HepG2 (cell line): ENCODE measurements at regions not wholly inside any gene's neighbourhood (a gene's known extent, or its start where the extent isn't known, plus 50 kb on each side); places are given as distances from the start of the nearest gene placed in this dataset.

Experiments used
- ATAC-seq: fragments of 200-7000 bp; cut with Tn5 transposase; 3 replicates; pipeline ENCODE4 v1.9.1; 2020; ENCODE audit warnings: mild to moderate bottlenecking, moderate library complexity
- BruUV-seq: library from RNA; stranded (reverse); fragments of 400-500 nt; replicated peaks from 2 replicates; lab custom pipeline; 2021; lab: Mats Ljungman, UMichigan
- CTCF ChIA-PET: fragments of 300-600 bp; formaldehyde crosslinking; extraction: SDS; loops from one replicate; lab custom pipeline; 2021; ENCODE audit warnings: low total read pairs, inconsistent platforms, low intra/inter-chr PET ratio; lab: Yijun Ruan, JAX
- POLR2A ChIA-PET: fragments of 350-600 bp; sonication (Branson Sonifier 250); formaldehyde crosslinking; loops from one replicate; lab custom pipeline; 2020; ENCODE audit warnings: antibody characterized with exemption, inconsistent platforms; lab: Yijun Ruan, JAX
- DNase-seq: peaks from one replicate; pipeline ENCODE4 v3.0.0-alpha.2; 2015; ENCODE audit warnings: low spot score
- FAIRE-seq: peaks from 3 replicates; lab custom pipeline; 2011; peaks lifted over from hg19 to GRCh38; lab: Jason Lieb, UNC
- H2AFZ ChIP-seq: one replicate; pipeline ENCODE4 v1.6.1; 2011; ENCODE audit warnings: low read length, inconsistent platforms
- H3K27ac ChIP-seq: fragments of 300-600 bp; 3 replicates; pipeline ENCODE4 v1.8.0; 2011; ENCODE audit warnings: mixed run types, mild to moderate bottlenecking, mixed read lengths, low read length, inconsistent platforms; ENCODE audit not compliant: insufficient read depth; ENCODE audit errors: extremely low read length
- H3K27me3 ChIP-seq, 2 experiments: fragments of 200-600 bp in 1 of 2; 2 replicates in 1 of 2; 3 replicates in 1 of 2; pipeline versions ENCODE4 v1.6.0 to v1.8.0; 2011; ENCODE audit warnings: low read length in 2 of 2, mild to moderate bottlenecking in 2 of 2, moderate library complexity in 2 of 2, inconsistent platforms in 1 of 2; ENCODE audit not compliant: insufficient read depth in 2 of 2, control insufficient read depth in 1 of 2
- H3K36me3 ChIP-seq, 2 experiments: fragments of 200-600 bp in 1 of 2; replicated peaks in 1 of 2; 2 replicates in 1 of 2; 3 replicates in 1 of 2; pipeline versions ENCODE4 v1.5.1 to v1.8.0; 2011; ENCODE audit warnings: low read length in 2 of 2, inconsistent platforms in 1 of 2; ENCODE audit not compliant: insufficient read depth in 2 of 2, control insufficient read depth in 1 of 2
- H3K4me1 ChIP-seq: 2 replicates; pipeline ENCODE4 v1.5.1; 2012; ENCODE audit warnings: low read length, inconsistent platforms; ENCODE audit not compliant: insufficient read depth
- H3K4me2 ChIP-seq: 2 replicates; pipeline ENCODE4 v1.6.0; 2011; ENCODE audit warnings: low read depth, low read length, inconsistent platforms
- H3K4me3 ChIP-seq, 3 experiments: fragments of 200-600 bp in 1 of 3; sonication (generic), shearing (Covaris generic) in 1 of 3; replicated peaks in 1 of 3; 2 replicates each; pipeline ENCODE4 v1.5.1; 2011 to 2016; ENCODE audit warnings: low read length in 3 of 3, inconsistent platforms in 2 of 3, low read depth in 2 of 3, mild to moderate bottlenecking in 2 of 3, control low read depth in 1 of 3, mixed read lengths in 1 of 3; ENCODE audit not compliant: insufficient read depth in 1 of 3
- H3K79me2 ChIP-seq: one replicate; pipeline ENCODE4 v1.6.1; 2011; ENCODE audit warnings: low read length, inconsistent platforms; ENCODE audit not compliant: insufficient read depth
- H3K9ac ChIP-seq: 2 replicates; pipeline ENCODE4 v1.6.0; 2011; ENCODE audit warnings: mild to moderate bottlenecking, low read depth, low read length, inconsistent platforms; ENCODE audit not compliant: insufficient read depth
- H3K9me3 ChIP-seq: 2 replicates; pipeline ENCODE4 v1.5.1; 2012; ENCODE audit warnings: mild to moderate bottlenecking, low read length
- H4K20me1 ChIP-seq: 2 replicates; pipeline ENCODE4 v1.6.0; 2011; ENCODE audit warnings: inconsistent platforms, mild to moderate bottlenecking, low read length, moderate library complexity; ENCODE audit not compliant: insufficient read depth
- HOXA3 ChIP-seq: sonication (generic); formaldehyde crosslinking; IDR thresholded peaks from 2 replicates; pipeline ENCODE4 v1.5.0; 2020; ENCODE audit warnings: missing genetic modification reagents
- JUND ChIP-seq: sonication (generic); formaldehyde crosslinking; IDR thresholded peaks from 2 replicates; pipeline ENCODE4 v1.8.0; 2022; ENCODE audit warnings: mild to moderate bottlenecking, missing genetic modification reagents
- RNF2 ChIP-seq: fragments of 450-650 bp; conservative IDR thresholded peaks from 2 replicates; pipeline ENCODE4 v1.6.1; 2016; ENCODE audit warnings: low read depth
- STAG1 ChIP-seq: sonication (generic); formaldehyde crosslinking; IDR thresholded peaks from 2 replicates; pipeline ENCODE4 v1.4.0; 2020; ENCODE audit warnings: missing genetic modification reagents
- STAT6 ChIP-seq: sonication (generic); formaldehyde crosslinking; IDR thresholded peaks from 2 replicates; pipeline ENCODE4 v1.4.0; 2020; ENCODE audit warnings: missing genetic modification reagents, mild to moderate bottlenecking, borderline replicate concordance
- ZNF256 ChIP-seq: sonication (generic); formaldehyde crosslinking; conservative IDR thresholded peaks from 2 replicates; pipeline ENCODE4 v1.4.0; 2020; ENCODE audit warnings: missing genetic modification reagents
- ZNF598 ChIP-seq: sonication (generic); formaldehyde crosslinking; IDR thresholded peaks from 2 replicates; pipeline ENCODE4 v1.5.1; 2020; ENCODE audit warnings: mild to moderate bottlenecking, missing genetic modification reagents, borderline replicate concordance
- WGBS: methylation state at CpG from one replicate; pipeline ENCODE4 v1.1.6; 2017; ENCODE audit warnings: low lambda C conversion rate; 5-methylcytosine and 5-hydroxymethylcytosine counted together
- in situ Hi-C: cut with HindIII; loops from 2 replicates; pipeline ENCODE4 v1.10.0; 2017; ENCODE audit warnings: low pct_unique_long_range_greater_than_20kb; ENCODE audit not compliant: extremely low pct_ligation_motif_present
- intact Hi-C: fragments of 100-400 bp; cut with micrococcal nuclease; formaldehyde crosslinking; loops from one replicate; pipeline ENCODE4 v1.10.0; 2022; ENCODE audit not compliant: unreplicated experiment
- TF ChIP-seq, protein P1 (sequence below): sonication (generic); formaldehyde crosslinking; IDR thresholded peaks from 2 replicates; pipeline ENCODE4 v1.5.0; 2020; ENCODE audit warnings: mild to moderate bottlenecking, missing genetic modification reagents, moderate library complexity
- TF ChIP-seq, protein P2 (sequence below): IDR thresholded peaks from 2 replicates; pipeline ENCODE4 v1.6.1; 2012; ENCODE audit warnings: inconsistent platforms

GRCh38 chr12:111033281-111034082 is 113.1 kb upstream of the MYL2 start:
- ATAC-seq, result no peak
- Histone ChIP-seq H3K36me3 (no peaks in the 10 kb centered on the region), H3K79me2 (no peaks in the 10 kb centered on the region), H4K20me1 (no peaks in the 10 kb centered on the region), H2AFZ (no peak overlapping the region), H3K27me3 (peaks cover 1 to 53% of the 10 kb centered on the region in 2 experiments; a peak in 4 of 5 replicates), H3K4me3 (no peak overlapping the region), H3K27ac (no peak overlapping the region), H3K9ac (no peak overlapping the region), H3K4me1 (no peaks in the 10 kb centered on the region), H3K4me2 (no peak overlapping the region), H3K9me3 (no peaks in the 10 kb centered on the region)
- BruUV-seq, result no TSS peak
- WGBS, result 19% methylated on average over 48 of the region's 93 CpGs
- FAIRE-seq, result no peak
- intact Hi-C loops, result no loop called here
- in situ Hi-C loops, result no loop called here
- CTCF ChIA-PET, result no interaction called here
- no peak for DNase-seq
- POLR2A ChIA-PET, result no interaction called here
- TF ChIP-seq JUND (CRISPR knock-in tag), result no peak
- TF ChIP-seq, protein P1, sequence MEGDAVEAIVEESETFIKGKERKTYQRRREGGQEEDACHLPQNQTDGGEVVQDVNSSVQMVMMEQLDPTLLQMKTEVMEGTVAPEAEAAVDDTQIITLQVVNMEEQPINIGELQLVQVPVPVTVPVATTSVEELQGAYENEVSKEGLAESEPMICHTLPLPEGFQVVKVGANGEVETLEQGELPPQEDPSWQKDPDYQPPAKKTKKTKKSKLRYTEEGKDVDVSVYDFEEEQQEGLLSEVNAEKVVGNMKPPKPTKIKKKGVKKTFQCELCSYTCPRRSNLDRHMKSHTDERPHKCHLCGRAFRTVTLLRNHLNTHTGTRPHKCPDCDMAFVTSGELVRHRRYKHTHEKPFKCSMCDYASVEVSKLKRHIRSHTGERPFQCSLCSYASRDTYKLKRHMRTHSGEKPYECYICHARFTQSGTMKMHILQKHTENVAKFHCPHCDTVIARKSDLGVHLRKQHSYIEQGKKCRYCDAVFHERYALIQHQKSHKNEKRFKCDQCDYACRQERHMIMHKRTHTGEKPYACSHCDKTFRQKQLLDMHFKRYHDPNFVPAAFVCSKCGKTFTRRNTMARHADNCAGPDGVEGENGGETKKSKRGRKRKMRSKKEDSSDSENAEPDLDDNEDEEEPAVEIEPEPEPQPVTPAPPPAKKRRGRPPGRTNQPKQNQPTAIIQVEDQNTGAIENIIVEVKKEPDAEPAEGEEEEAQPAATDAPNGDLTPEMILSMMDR (CRISPR knock-in tag), result 0 out of 2 replicates have a peak, but pooled peaks have one; percentile 12
- no peak for TF ChIP-seq RNF2

DNA sequence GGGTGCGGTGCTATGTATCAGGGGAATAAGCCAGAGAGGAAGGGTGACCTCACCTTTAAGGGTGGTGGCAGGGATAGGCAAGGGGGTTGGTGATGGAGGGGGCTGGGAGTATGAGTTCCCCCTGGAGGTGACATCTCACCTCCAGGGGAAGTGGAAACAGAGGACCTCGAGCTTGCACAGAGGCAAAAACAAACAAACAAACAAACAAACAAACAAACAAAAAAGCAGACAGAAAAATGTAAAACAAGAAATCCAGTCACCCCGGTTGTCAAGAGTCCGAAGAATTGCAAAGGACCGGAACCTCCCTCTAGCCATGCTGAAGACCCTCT is 112.2 kb upstream of the MYL2 start:
- ChIA-PET CTCF (no interaction called here), POLR2A (no interaction called here)
- peaks cover 1 to 44% of the 10 kb centered on the region in 2 experiments; a peak in 4 of 5 replicates for H3K27me3 ChIP-seq
- no peak overlapping the region for H3K27ac ChIP-seq
- no peak for DNase-seq
- intact Hi-C loops (no loop called here), in situ Hi-C loops (no loop called here)
- no peak overlapping the region for H2AFZ ChIP-seq
- H3K4me3 ChIP-seq, result no peak overlapping the region
- no peak for FAIRE-seq
- H3K4me2 ChIP-seq, result no peak overlapping the region
- H3K9me3 ChIP-seq, result no peaks in the 10 kb centered on the region
- no TSS peak for BruUV-seq
- WGBS, result 39% methylated on average over 5 of the region's 5 CpGs
- no peaks in the 10 kb centered on the region for H3K36me3 ChIP-seq
- no peaks in the 10 kb centered on the region for H3K4me1 ChIP-seq
- H4K20me1 ChIP-seq, result no peaks in the 10 kb centered on the region
- no peak overlapping the region for H3K9ac ChIP-seq
- ATAC-seq, result no peak
- no peaks in the 10 kb centered on the region for H3K79me2 ChIP-seq
- TF ChIP-seq ZNF256 (CRISPR knock-in tag) (no peak), STAG1 (no peak), ZNF598 (CRISPR knock-in tag) (no peak), HOXA3 (CRISPR knock-in tag) (no peak), STAT6 (CRISPR knock-in tag) (no peak)
- TF ChIP-seq, protein P2, sequence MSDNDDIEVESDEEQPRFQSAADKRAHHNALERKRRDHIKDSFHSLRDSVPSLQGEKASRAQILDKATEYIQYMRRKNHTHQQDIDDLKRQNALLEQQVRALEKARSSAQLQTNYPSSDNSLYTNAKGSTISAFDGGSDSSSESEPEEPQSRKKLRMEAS, result no peak
